ENCODE measurements at regions not wholly inside any gene's neighbourhood (a gene's known extent, or its start where the extent isn't known, plus 50 kb on each side); places are given as distances from the start of the nearest gene placed in this dataset.

- no peak for DNase-seq (ENCODE audit: insufficient read length, low spot score)
- FAIRE-seq, result no peak
Measured at GRCh38 chr19:46911456-46911855, 50.7 kb downstream of the ARHGAP35 start.

- FAIRE-seq, result no peak
- no peak for DNase-seq (ENCODE audit: insufficient read length, low spot score)
Measured at GRCh38 chr19:46913198-46913851, 52.5 kb downstream of the ARHGAP35 start.

GRCh38 chr19:46913852-46914430 lies 53.1 kb downstream of the ARHGAP35 start:
- DNase-seq (ENCODE audit: insufficient read length, low spot score) (no peak), FAIRE-seq (no peak)

- DNase-seq (ENCODE audit: insufficient read length, low spot score), result no peak
- no peak for FAIRE-seq
Measured at GRCh38 chr19:46915386-46915785, 54.6 kb downstream of the ARHGAP35 start.

GRCh38 chr19:46917002-46917401 lies 56.2 kb downstream of the ARHGAP35 start:
- DNase-seq (ENCODE audit: insufficient read length, low spot score) (no peak), FAIRE-seq (no peak)

GRCh38 chr19:46919324-46919723 lies 58.5 kb downstream of the ARHGAP35 start:
- FAIRE-seq (no peak), DNase-seq (ENCODE audit: insufficient read length, low spot score) (no peak)

- FAIRE-seq (no peak), DNase-seq (ENCODE audit: insufficient read length, low spot score) (no peak)
Measured at GRCh38 chr19:46920362-46920761, 59.6 kb downstream of the ARHGAP35 start.

- no peak for DNase-seq (ENCODE audit: insufficient read length, low spot score)
- FAIRE-seq, result no peak
Measured at GRCh38 chr19:46921071-46921470, 60.3 kb downstream of the ARHGAP35 start.

- DNase-seq (ENCODE audit: insufficient read length, low spot score) (no peak), FAIRE-seq (no peak)
Measured at GRCh38 chr19:46922465-46922864, 61.7 kb downstream of the ARHGAP35 start.

- no peak for FAIRE-seq
Measured at GRCh38 chr19:46924874-46925547, 64.2 kb downstream of the ARHGAP35 start.

GRCh38 chr19:46925548-46925950 lies 64.8 kb downstream of the ARHGAP35 start:
- no peak for FAIRE-seq

More at GRCh38 chr19:46924874-46925547, 64.2 kb downstream of the ARHGAP35 start:
- DNase-seq (ENCODE audit: insufficient read length, low spot score), result no peak

GRCh38 chr19:46926170-46927071 lies 65.6 kb downstream of the ARHGAP35 start:
- FAIRE-seq (no peak), DNase-seq (ENCODE audit: insufficient read length, low spot score) (no peak)

More at GRCh38 chr19:46925548-46925950, 64.8 kb downstream of the ARHGAP35 start:
- DNase-seq (ENCODE audit: insufficient read length, low spot score), result no peak

GRCh38 chr19:46927106-46927505 lies 66.3 kb downstream of the ARHGAP35 start:
- DNase-seq (ENCODE audit: insufficient read length, low spot score) (no peak), FAIRE-seq (no peak)

- no peak for DNase-seq (ENCODE audit: insufficient read length, low spot score)
- FAIRE-seq, result no peak
Measured at GRCh38 chr19:46927893-46928292, 67.1 kb downstream of the ARHGAP35 start.

GRCh38 chr19:46928951-46929350 lies 68.2 kb downstream of the ARHGAP35 start:
- FAIRE-seq, result no peak

GRCh38 chr19:46931202-46931601 lies 70.4 kb downstream of the ARHGAP35 start:
- DNase-seq (ENCODE audit: insufficient read length, low spot score) (no peak), FAIRE-seq (no peak)

More at GRCh38 chr19:46928951-46929350, 68.2 kb downstream of the ARHGAP35 start:
- no peak for DNase-seq (ENCODE audit: insufficient read length, low spot score)

GRCh38 chr19:46932346-46932745 lies 71.5 kb downstream of the ARHGAP35 start:
- no peak for DNase-seq (ENCODE audit: insufficient read length, low spot score)
- FAIRE-seq, result peak; percentile 66

- no peak for FAIRE-seq
Measured at GRCh38 chr19:46935066-46935663, 74.4 kb downstream of the ARHGAP35 start.

GRCh38 chr19:46943150-46943946 lies 76.3 kb upstream of the NPAS1 start:
- FAIRE-seq, result no peak
- DNase-seq (ENCODE audit: insufficient read length, low spot score), result no peak

More at GRCh38 chr19:46935066-46935663, 74.4 kb downstream of the ARHGAP35 start:
- DNase-seq (ENCODE audit: insufficient read length, low spot score), result no peak
